Renal cortex interstitium (tissue), 11 donors: ENCODE measurements at regions not wholly inside any gene's neighbourhood (a gene's known extent, or its start where the extent isn't known, plus 50 kb on each side); places are given as distances from the start of the nearest gene placed in this dataset.
A peak's percentile ranks its signal among the peaks of the same experiment; 100 is the strongest.
"Not testable (repeated sequence)": the region's sequence is repeated elsewhere in the genome, so short reads cannot be mapped to it uniquely, and the experiment has no call there.

Experiments
- DNase-seq, 11 donors: peaks; one replicate each; pipeline ENCODE4 v3.0.0-alpha.2; 2013; ENCODE audit warnings: low read depth in 9 of 11, low spot score in 4 of 11; ENCODE audit errors: extremely low read depth in 1 of 11

- DNase-seq: no peak
These were observed 431.9 kb upstream of the FRG2C start for GRCh38 chr3:75232216-75232615.

DNA sequence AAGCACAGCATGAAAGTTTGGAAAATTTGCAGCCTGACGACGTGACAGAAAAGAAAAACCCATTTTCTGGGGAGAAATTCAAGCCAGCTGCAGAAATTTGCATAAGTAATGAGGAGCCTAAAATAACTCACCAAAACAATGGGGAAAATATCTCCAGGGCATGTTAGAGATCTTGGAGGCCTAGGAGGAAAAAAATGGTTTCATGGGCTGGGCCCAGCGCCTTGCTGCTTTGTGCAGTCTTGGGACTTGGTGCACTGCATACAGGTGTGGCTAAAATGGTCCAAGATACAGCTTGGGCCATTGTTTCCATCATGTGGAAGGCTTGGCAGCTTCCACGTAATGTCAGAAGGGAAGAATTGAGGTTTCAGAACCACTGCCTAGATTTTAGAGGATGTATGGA lies 428.5 kb upstream of the FRG2C start:
- no peak for DNase-seq

DNA sequence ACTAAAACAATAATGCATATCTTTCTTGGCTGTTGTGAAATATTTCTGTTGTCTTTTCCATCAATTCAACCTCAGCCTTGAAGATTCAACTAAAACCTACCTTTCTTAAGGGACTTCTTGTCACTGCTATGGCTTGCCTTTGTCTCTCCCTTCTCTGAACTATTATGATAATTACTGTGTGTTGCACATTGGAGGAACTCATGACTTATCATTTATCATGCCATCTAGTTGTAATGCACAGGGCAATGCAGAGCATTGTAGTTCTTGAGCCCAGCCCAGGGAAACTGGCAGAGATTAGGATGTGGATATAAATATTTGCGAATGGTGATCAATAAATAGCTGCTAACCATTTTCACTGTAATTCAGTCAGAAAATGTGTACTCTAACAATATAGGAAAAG lies 427.1 kb upstream of the FRG2C start:
- no peak for DNase-seq

- DNase-seq: no peak
These were observed 426.7 kb upstream of the FRG2C start for GRCh38 chr3:75237477-75237876.

GRCh38 chr3:75241226-75241962 lies 422.7 kb upstream of the FRG2C start:
- not testable (repeated sequence) for DNase-seq

GRCh38 chr3:75242012-75242735 lies 422.0 kb upstream of the FRG2C start:
- no peak for DNase-seq

GRCh38 chr3:75248974-75249373 lies 415.2 kb upstream of the FRG2C start:
- DNase-seq: no peak

DNA sequence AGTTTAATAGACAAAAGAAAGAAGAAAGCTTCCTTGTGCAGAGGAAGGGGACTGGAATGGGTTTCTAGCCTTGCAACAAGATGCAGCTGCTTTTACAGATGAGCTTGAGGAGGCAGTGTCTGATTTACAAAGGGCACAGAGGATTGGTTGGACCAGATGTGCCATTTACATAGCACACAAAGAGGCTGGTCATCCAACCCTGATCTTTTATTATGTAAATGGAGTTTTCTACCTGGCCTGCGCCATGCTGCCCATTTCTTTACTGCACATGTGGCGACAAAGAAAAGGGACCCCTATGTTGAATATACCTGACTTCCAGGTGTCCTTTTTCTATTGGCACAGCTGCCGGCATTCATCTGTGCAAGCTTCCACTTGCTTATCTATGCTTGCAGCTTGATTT lies 409.4 kb upstream of the FRG2C start:
- no peak for DNase-seq

DNA sequence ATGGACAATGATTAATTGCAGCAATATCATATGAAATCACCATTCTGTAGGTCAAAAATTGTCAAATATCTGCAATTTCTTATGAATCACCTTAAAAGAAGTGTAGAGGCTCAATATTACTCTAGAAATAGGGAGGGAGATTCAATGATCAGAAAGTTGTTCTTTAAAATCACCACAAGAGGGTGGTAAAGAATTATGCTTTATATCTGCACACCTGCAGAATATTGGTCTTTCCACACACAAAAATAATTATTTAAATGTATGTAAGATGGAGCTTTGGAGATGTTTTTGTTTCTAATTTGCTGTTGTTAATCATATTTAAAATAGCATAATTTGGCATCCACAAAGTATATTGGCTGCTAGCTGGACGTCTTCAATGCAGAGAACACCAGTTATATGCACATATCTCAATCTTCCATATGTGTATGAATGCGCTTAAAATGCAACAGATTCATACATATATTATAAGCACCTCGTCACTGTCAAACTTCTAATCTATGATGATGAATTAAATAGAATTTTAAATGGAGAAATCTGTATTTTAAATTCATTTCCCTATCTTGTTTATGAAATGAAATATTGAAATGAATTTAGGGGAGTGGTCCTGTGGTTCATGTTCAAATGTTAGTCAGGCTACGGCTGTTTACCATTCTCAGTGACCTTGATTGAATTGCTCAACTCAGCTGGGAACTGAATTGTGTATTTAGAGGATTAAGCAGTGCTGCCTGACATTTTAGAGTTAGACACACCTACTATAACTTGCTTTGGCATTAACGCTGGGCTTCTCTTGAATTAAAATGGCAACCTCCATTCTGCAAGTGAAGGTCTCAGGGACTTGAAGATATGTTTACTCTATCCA lies 405.1 kb upstream of the FRG2C start:
- peak in 1 of 11 donors; percentile 3 for DNase-seq

DNA sequence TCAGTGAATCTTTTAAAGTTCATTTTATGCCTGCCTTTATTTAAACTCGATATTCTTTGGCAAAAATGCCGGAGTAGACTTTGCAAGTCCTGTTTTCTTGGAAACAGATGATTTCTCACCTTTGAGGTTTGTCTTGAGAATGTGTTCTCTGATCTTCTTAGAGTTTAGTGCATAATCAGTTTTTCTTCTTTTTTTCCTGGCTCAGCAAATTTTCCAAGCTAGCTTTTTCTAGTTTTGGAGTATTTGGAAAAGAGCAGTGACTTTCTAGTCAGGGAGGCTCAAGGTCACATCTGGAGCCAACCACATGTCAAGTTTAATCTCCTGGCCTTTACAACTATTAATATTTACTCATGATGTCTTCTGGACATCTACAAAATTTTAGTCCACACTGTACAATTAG lies 403.2 kb upstream of the FRG2C start:
- not testable (repeated sequence) for DNase-seq

DNA sequence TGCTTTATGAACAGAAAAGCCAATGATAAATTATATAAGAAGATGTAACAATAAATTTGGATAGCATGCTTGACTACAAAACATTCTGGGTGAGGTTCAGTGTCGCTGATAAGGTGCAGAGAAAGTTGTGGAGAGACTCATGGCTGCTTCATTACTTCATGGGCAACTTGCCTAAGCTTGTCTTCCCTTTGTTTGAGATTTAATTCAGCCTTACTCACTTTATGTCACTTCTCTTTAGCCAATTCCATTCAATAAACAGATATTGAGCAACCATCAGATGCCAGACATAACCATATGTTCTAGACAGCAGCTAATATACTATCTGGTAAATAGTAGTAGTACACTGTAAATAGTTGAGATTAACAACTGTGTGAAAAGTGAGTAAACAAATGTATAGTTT lies 401.5 kb upstream of the FRG2C start:
- DNase-seq: no peak

- no peak for DNase-seq
These were observed 398.2 kb upstream of the FRG2C start for GRCh38 chr3:75265897-75266296.

GRCh38 chr3:75268576-75268975 lies 395.6 kb upstream of the FRG2C start:
- not testable (repeated sequence) for DNase-seq

DNA sequence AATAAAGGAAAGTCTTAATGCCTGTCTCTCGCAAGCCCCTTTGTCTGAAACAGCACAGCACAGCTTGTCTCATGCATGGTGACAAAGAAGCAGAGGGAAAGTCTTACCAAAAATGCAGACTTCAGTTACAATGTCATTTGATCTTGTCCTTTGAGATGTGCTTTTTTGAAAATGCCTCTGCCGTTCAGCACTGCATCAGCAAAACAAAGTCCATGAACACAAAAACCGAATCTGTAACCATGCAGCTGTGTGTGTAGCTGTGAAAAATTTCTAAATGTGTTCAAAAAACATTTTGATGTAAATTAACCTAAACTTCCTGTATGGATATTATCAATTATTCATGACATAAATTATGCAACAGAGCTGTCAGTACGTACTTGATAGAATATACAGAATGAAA lies 391.9 kb upstream of the FRG2C start:
- DNase-seq: not testable (repeated sequence)

- DNase-seq: no peak
These were observed 391.4 kb upstream of the FRG2C start for GRCh38 chr3:75272691-75273090.

- not testable (repeated sequence) for DNase-seq
These were observed 378.5 kb upstream of the FRG2C start for GRCh38 chr3:75285531-75286148.

DNA sequence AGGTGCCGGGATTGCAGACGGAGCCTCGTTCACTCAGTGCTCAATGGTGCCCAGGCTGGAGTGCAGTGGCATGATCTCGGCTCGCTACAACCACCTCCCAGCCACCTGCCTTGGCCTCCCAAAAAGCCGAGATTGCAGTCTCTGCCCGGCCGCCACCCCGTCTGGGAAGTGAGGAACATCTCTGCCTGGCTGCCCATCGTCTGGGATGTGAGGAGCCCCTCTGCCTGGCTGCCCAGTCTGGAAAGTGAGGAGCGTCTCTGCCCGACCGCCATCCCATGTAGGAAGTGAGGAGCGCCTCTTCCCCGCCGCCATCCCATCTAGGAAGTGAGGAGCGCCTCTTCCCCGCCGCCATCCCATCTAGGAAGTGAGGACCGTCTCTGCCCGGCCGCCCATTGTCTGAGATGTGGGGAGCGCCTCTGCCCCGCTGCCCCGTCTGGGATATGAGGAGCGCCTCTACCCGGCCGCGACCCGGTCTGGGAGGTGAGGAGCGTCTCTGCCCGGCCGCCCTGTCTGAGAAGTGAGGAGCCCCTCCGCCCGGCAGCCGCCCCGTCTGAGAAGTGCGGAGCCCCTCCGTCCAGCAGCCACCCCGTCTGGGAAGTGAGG lies 375.1 kb upstream of the FRG2C start:
- DNase-seq: not testable (repeated sequence)

- DNase-seq: peak in 3 of 11 donors; percentile 6 to 20 (median 12)
These were observed 370.0 kb upstream of the FRG2C start for GRCh38 chr3:75294124-75294523.

GRCh38 chr3:75295013-75295412 lies 369.1 kb upstream of the FRG2C start:
- no peak for DNase-seq
